A549 (cell line): ENCODE measurements at regions not wholly inside any gene's neighbourhood (a gene's known extent, or its start where the extent isn't known, plus 50 kb on each side); places are given as distances from the start of the nearest gene placed in this dataset.

Experiments used
- ATAC-seq, 2 experiments: fragments of 200-7000 bp in 1 of 2; fragments of >200 bp in 1 of 2; cut with Nextera tagmentation in 1 of 2; cut with Tn5 transposase in 1 of 2; 3 replicates each; pipeline versions ENCODE4 v1.8.0 to v1.9.1; 2018 to 2020; ENCODE audit warnings: mild to moderate bottlenecking in 1 of 2, moderate library complexity in 1 of 2
- CTCF ChIA-PET: fragments of 300-600 bp; sonication (Branson Sonifier 250); formaldehyde crosslinking; extraction: SDS; loops from one replicate; lab custom pipeline; 2021; ENCODE audit warnings: antibody characterized with exemption, inconsistent platforms; lab: Yijun Ruan, JAX
- POLR2A ChIA-PET: fragments of 350-600 bp; formaldehyde crosslinking; extraction: SDS; loops from one replicate; lab custom pipeline; 2021; ENCODE audit warnings: antibody characterized with exemption, inconsistent platforms; lab: Yijun Ruan, JAX
- DNase-seq, 2 experiments: peaks; one replicate each; pipeline versions ENCODE4 v3.0.0 to v3.0.0-alpha.2; 2011 to 2016; ENCODE audit warnings: low read depth in 1 of 2, low spot score in 1 of 2
- FAIRE-seq: peaks from 2 replicates; lab custom pipeline; 2011; peaks lifted over from hg19 to GRCh38; lab: Jason Lieb, UNC
- H3K27ac ChIP-seq, 2 experiments: fragments of >200 bp; sonication (Bioruptor Twin); formaldehyde crosslinking; 3 replicates each; pipeline ENCODE4 v1.5.1; 2016 to 2017
- H3K4me1 ChIP-seq: fragments of >200 bp; sonication (Bioruptor Twin); formaldehyde crosslinking; 3 replicates; pipeline ENCODE4 v1.6.1; 2016
- H3K4me2 ChIP-seq: fragments of >200 bp; sonication (Bioruptor Twin); formaldehyde crosslinking; 3 replicates; pipeline ENCODE4 v1.6.1; 2016
- H3K4me3 ChIP-seq: fragments of >200 bp; sonication (Bioruptor Twin); formaldehyde crosslinking; 3 replicates; pipeline ENCODE4 v1.5.1; 2016
- H3K9me3 ChIP-seq: fragments of >200 bp; sonication (Bioruptor Twin); formaldehyde crosslinking; 3 replicates; pipeline ENCODE4 v1.6.1; 2016
- BCL3 ChIP-seq: fragments of >200 bp; sonication (Bioruptor Twin); formaldehyde crosslinking; IDR thresholded peaks from 3 replicates; pipeline ENCODE4 v1.6.1; 2016
- CBX8 ChIP-seq: fragments of 200-600 bp; sonication (generic); IDR thresholded peaks from 2 replicates; pipeline ENCODE4 v1.6.1; 2016
- CHD2 ChIP-seq: fragments of 150-350 bp; IDR thresholded peaks from 2 replicates; pipeline ENCODE4 v1.6.1; 2014; ENCODE audit warnings: low read length; ENCODE audit not compliant: partially characterized antibody
- EHF ChIP-seq: fragments of 250-450 bp; sonication (Bioruptor Pico); IDR thresholded peaks from 2 replicates; pipeline ENCODE4 v1.5.0; 2020; ENCODE audit warnings: mild to moderate bottlenecking
- EHMT2 ChIP-seq: fragments of 200-600 bp; sonication (generic); IDR thresholded peaks from 2 replicates; pipeline ENCODE4 v1.6.1; 2016; ENCODE audit warnings: antibody characterized with exemption, low read depth, mild to moderate bottlenecking, moderate library complexity
- ELK1 ChIP-seq: fragments of 150-350 bp; IDR thresholded peaks from 2 replicates; pipeline ENCODE4 v1.6.1; 2014; ENCODE audit warnings: low read depth, mild to moderate bottlenecking, low read length
- EP300 ChIP-seq, 2 experiments: fragments of >200 bp; sonication (Bioruptor Twin); formaldehyde crosslinking; IDR thresholded peaks; 2 replicates in 1 of 2; 3 replicates in 1 of 2; pipeline ENCODE4 v1.6.1; 2016 to 2017
- FOSL2 ChIP-seq, 2 experiments: fragments of 450-650 bp in 1 of 2; fragments of >200 bp in 1 of 2; sonication (Bioruptor Twin) in 1 of 2; formaldehyde crosslinking; IDR thresholded peaks; 2 replicates each; pipeline versions ENCODE4 v1.5.0 to v1.6.1; 2016 to 2020; ENCODE audit warnings: mild to moderate bottlenecking in 1 of 2, moderate library complexity in 1 of 2
- HES2 ChIP-seq: fragments of >200 bp; sonication (Bioruptor Twin); formaldehyde crosslinking; IDR thresholded peaks from 2 replicates; pipeline ENCODE4 v1.6.1; 2016
- HEYL ChIP-seq: fragments of 250-450 bp; sonication (Bioruptor Pico); IDR thresholded peaks from 2 replicates; pipeline ENCODE4 v1.8.0; 2021; ENCODE audit warnings: mild to moderate bottlenecking, moderate library complexity
- HMGXB4 ChIP-seq: fragments of 250-450 bp; sonication (Bioruptor Pico); IDR thresholded peaks from 2 replicates; pipeline ENCODE4 v1.5.0; 2021; ENCODE audit warnings: mild to moderate bottlenecking, moderate library complexity, borderline replicate concordance
- HOXB13 ChIP-seq: fragments of 250-450 bp; sonication (Bioruptor Pico); IDR thresholded peaks from 2 replicates; pipeline ENCODE4 v1.5.0; 2020; ENCODE audit warnings: low read depth, mild to moderate bottlenecking, moderate library complexity
- HOXB5 ChIP-seq: fragments of 250-450 bp; sonication (Bioruptor Pico); IDR thresholded peaks from 2 replicates; pipeline ENCODE4 v1.5.0; 2020; ENCODE audit warnings: mild to moderate bottlenecking, moderate library complexity
- JUN ChIP-seq, 2 experiments: fragments of >200 bp; sonication (Bioruptor Twin); formaldehyde crosslinking; IDR thresholded peaks; 2 replicates in 1 of 2; 3 replicates in 1 of 2; pipeline ENCODE4 v1.6.1; 2016 to 2017
- JUNB ChIP-seq: fragments of >200 bp; sonication (Bioruptor Twin); formaldehyde crosslinking; IDR thresholded peaks from 2 replicates; pipeline ENCODE4 v1.6.1; 2016
- KDM1A ChIP-seq: fragments of 200-600 bp; sonication (generic); IDR thresholded peaks from 2 replicates; pipeline ENCODE4 v1.6.1; 2016; ENCODE audit warnings: low read depth, mild to moderate bottlenecking
- MAFK ChIP-seq: fragments of 450-650 bp; IDR thresholded peaks from 2 replicates; pipeline ENCODE4 v1.6.1; 2014; ENCODE audit not compliant: partially characterized antibody
- MAX ChIP-seq: IDR thresholded peaks from 2 replicates; pipeline ENCODE4 v1.6.1; 2012
- NFE2L2 ChIP-seq: fragments of 150-350 bp; conservative IDR thresholded peaks from 2 replicates; pipeline ENCODE4 v1.6.1; 2014; ENCODE audit warnings: low read length
- PBX3 ChIP-seq: IDR thresholded peaks from 2 replicates; pipeline ENCODE4 v1.6.1; 2012
- PHF8 ChIP-seq: fragments of 200-600 bp; sonication (generic); IDR thresholded peaks from 2 replicates; pipeline ENCODE4 v1.6.1; 2016; ENCODE audit warnings: low read depth, mild to moderate bottlenecking, antibody characterized with exemption, moderate library complexity, borderline replicate concordance
- POLR2A ChIP-seq: IDR thresholded peaks from 2 replicates; pipeline ENCODE4 v1.6.1; 2012; ENCODE audit warnings: mild to moderate bottlenecking, low read length
- POLR2AphosphoS2 ChIP-seq: conservative IDR thresholded peaks from 2 replicates; pipeline ENCODE4 v1.6.1; 2012; ENCODE audit warnings: low read length, improper control_type of control experiment, inconsistent platforms
- RAD21 ChIP-seq, 2 experiments: fragments of >200 bp in 1 of 2; sonication (Bioruptor Twin) in 1 of 2; formaldehyde crosslinking in 1 of 2; IDR thresholded peaks in 1 of 2; conservative IDR thresholded peaks in 1 of 2; 2 replicates in 1 of 2; 3 replicates in 1 of 2; pipeline ENCODE4 v1.6.1; 2012 to 2018; ENCODE audit warnings: inconsistent platforms in 1 of 2
- RCOR1 ChIP-seq: fragments of 150-350 bp; IDR thresholded peaks from 2 replicates; pipeline ENCODE4 v1.6.1; 2014; ENCODE audit warnings: antibody characterized with exemption, low read length, low read depth
- TFCP2L1 ChIP-seq: fragments of 250-450 bp; sonication (Bioruptor Pico); IDR thresholded peaks from 2 replicates; pipeline ENCODE4 v1.5.0; 2021; ENCODE audit warnings: mild to moderate bottlenecking
- TP53 ChIP-seq: fragments of 250-450 bp; sonication (Bioruptor Pico); IDR thresholded peaks from 2 replicates; pipeline ENCODE4 v1.5.0; 2021; ENCODE audit warnings: mild to moderate bottlenecking, moderate library complexity
- ZNF302 ChIP-seq: fragments of 250-450 bp; sonication (Bioruptor Pico); IDR thresholded peaks from 2 replicates; pipeline ENCODE4 v1.9.0; 2021; ENCODE audit warnings: inconsistent platforms, mild to moderate bottlenecking, moderate library complexity
- WGBS: methylation state at CpG from one replicate; pipeline ENCODE4 v1.1.6; 2017; ENCODE audit errors: missing lambda C conversion rate; 5-methylcytosine and 5-hydroxymethylcytosine counted together
- TF ChIP-seq, protein P1 (sequence below): fragments of 250-450 bp; sonication (Bioruptor Pico); IDR thresholded peaks from 2 replicates; pipeline ENCODE4 v1.5.0; 2020; ENCODE audit warnings: low read depth, mild to moderate bottlenecking, moderate library complexity

DNA sequence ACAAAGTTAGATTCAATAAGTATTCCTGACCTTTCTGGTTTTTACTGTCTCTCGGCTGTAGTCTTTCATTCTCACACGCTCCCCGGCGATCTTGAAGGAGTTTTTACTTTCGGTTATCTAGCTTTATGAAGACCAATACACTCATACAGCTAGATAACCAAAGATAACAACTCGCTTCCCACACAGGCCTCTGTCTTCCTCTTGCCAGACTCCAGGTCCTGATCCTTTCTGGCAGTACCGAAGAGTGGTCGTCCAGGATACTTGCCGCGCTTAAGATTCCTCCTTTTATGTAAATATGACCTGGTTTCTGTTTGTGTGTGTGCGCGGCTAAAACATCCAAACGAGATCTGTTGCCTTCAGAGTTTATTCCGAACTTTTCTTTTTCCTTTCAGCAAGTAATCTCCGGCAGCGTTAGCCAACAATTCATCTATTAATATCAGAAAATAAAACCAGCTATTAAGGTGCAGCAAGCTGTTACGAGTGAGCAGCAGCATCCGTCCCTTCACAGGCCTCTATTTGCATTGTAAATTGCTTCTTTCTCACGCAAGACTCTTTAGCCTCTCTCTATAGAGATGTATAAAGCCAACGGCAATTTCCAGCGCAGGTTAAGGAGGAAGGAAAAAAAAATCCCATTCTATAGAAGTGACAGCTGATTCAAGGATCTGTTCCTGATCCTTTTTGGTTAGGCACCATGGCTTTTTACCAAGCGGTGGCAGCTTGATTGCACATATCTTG is 216.1 kb downstream of the MEF2C start:
- FAIRE-seq = no peak
- 58% methylated on average over 22 of the region's 22 CpGs for WGBS
- H3K9me3 ChIP-seq = no peaks in the 10 kb centered on the region
- no peak for ATAC-seq
- no peak for DNase-seq
- ChIA-PET CTCF (interaction anchor here (2.0 kb wide), 2 partner anchors 13 to 24 kb away, joined by 7 read pairs; no protein-coding TSS in a partner anchor), POLR2A (no interaction called here)
- TF ChIP-seq POLR2AphosphoS2 = no peak
- TF ChIP-seq ELK1 = no peak
- TF ChIP-seq EHF (CRISPR knock-in tag) = no peak
- TF ChIP-seq JUN (IDR thresholded peaks at IDR 0.05) = no peak
- TF ChIP-seq KDM1A = no peak
- no peak for TF ChIP-seq PHF8
- no peak for TF ChIP-seq HMGXB4 (CRISPR knock-in tag)
- no peak for TF ChIP-seq FOSL2 (IDR thresholded peaks at IDR 0.05)
- no peak for TF ChIP-seq FOSL2 (CRISPR knock-in tag; IDR thresholded peaks at IDR 0.05)
- no peak for TF ChIP-seq HOXB5
- no peak for TF ChIP-seq POLR2A
- no peak for TF ChIP-seq MAFK
- no peak for TF ChIP-seq TFCP2L1 (CRISPR knock-in tag)
- no peak for TF ChIP-seq RCOR1
- no peak for TF ChIP-seq HES2
- no peak for TF ChIP-seq TP53 (CRISPR knock-in tag)
- H3K4me1 ChIP-seq = no peaks in the 10 kb centered on the region
- H3K4me3 ChIP-seq = no peak overlapping the region
- peak overlapping the region; percentile 26; the same call in 2 of the 3 replicates for H3K4me2 ChIP-seq
- no peak overlapping the region for H3K27ac ChIP-seq

DNA sequence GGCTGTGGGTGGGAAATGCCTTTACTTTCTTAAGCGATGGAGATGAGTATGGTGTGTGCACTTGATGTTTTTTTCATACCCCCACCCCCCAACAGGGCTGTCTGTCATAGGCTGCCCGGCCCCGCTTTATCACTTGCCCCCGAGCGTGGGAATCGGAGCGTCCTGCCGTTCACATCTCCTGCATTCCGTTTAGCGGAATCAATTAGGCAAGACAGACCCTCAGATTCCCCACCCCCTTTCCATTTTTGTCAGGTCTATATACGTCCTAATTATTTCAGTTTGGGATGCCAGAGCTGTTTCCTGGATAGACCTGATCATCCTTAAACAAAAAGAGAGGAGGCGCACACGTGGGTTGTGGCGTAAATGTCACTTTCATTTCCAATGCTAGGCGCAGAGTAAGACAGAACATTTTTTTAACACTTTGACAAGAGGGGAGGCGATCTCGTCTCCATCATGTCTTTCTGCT is 217.2 kb downstream of the MEF2C start:
- no peak overlapping the region for H3K27ac ChIP-seq
- no peak overlapping the region for H3K4me3 ChIP-seq
- POLR2A ChIA-PET = no interaction called here
- TF ChIP-seq BCL3 = no peak
- TF ChIP-seq EHMT2 = no peak
- no peak for TF ChIP-seq CBX8
- no peak for TF ChIP-seq RAD21 (conservative IDR thresholded peaks at IDR 0.05 in 1 of 2, IDR thresholded peaks at IDR 0.05 in 1 of 2)
- TF ChIP-seq NFE2L2 = no peak
- TF ChIP-seq, protein P1, sequence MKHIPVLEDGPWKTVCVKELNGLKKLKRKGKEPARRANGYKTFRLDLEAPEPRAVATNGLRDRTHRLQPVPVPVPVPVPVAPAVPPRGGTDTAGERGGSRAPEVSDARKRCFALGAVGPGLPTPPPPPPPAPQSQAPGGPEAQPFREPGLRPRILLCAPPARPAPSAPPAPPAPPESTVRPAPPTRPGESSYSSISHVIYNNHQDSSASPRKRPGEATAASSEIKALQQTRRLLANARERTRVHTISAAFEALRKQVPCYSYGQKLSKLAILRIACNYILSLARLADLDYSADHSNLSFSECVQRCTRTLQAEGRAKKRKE (CRISPR knock-in tag) = no peak
- TF ChIP-seq KDM1A = no peak
- no peak for TF ChIP-seq CHD2
- no peak for TF ChIP-seq MAX
- no peak for TF ChIP-seq HOXB13
- TF ChIP-seq JUNB = no peak
- TF ChIP-seq HEYL = no peak
- no peak for TF ChIP-seq PBX3
- TF ChIP-seq EP300 (IDR thresholded peaks at IDR 0.05) = no peak
- TF ChIP-seq TP53 (CRISPR knock-in tag) = no peak
- TF ChIP-seq HES2 = no peak
- no peak for TF ChIP-seq ZNF302 (CRISPR knock-in tag)
- TF ChIP-seq, all 56 proteins: peak for 0
- FAIRE-seq = no peak
- Histone ChIP-seq H3K9me3 (no peaks in the 10 kb centered on the region), H3K4me1 (no peaks in the 10 kb centered on the region; the same call in 2 of the 3 replicates), H3K4me2 (no peak overlapping the region)
- CTCF ChIA-PET = interaction anchor here (0.9 to 2.0 kb wide), 4 partner anchors 14 to 885 kb away, joined by 4 to 7 read pairs (median 6); no protein-coding TSS in a partner anchor
- no peak for DNase-seq
- 72% methylated on average over 17 of the region's 17 CpGs for WGBS
- ATAC-seq = no peak
